GM12872 (cell line): ENCODE measurements at regions not wholly inside any gene's neighbourhood (a gene's known extent, or its start where the extent isn't known, plus 50 kb on each side); places are given as distances from the start of the nearest gene placed in this dataset.

Experiments used
- CTCF ChIP-seq: IDR thresholded peaks from 3 replicates; pipeline ENCODE4 v1.5.1; 2011; ENCODE audit warnings: low read depth, mild to moderate bottlenecking, low read length, moderate library complexity; ENCODE audit not compliant: insufficient read depth

- TF ChIP-seq CTCF = no peak
Observed at GRCh38 chr15:29573197-29573838, 248.9 kb downstream of the TJP1 start.

- no peak for TF ChIP-seq CTCF
Observed at GRCh38 chr15:29571792-29572431, 250.4 kb downstream of the TJP1 start.

- no peak for TF ChIP-seq CTCF
Observed at GRCh38 chr15:29570948-29571791, 251.1 kb downstream of the TJP1 start.

- no peak for TF ChIP-seq CTCF
Observed at GRCh38 chr15:29570121-29570947, 251.9 kb downstream of the TJP1 start.

GRCh38 chr15:29569533-29570092, 252.7 kb downstream of the TJP1 start:
- TF ChIP-seq CTCF = no peak

- TF ChIP-seq CTCF = no peak
Observed at GRCh38 chr15:29568840-29569532, 253.3 kb downstream of the TJP1 start.
